LNCAP (cell line): ENCODE measurements at regions not wholly inside any gene's neighbourhood (a gene's known extent, or its start where the extent isn't known, plus 50 kb on each side); places are given as distances from the start of the nearest gene placed in this dataset.
A peak's percentile ranks its signal among the peaks of the same experiment; 100 is the strongest.

Experiments used
- CTCF ChIP-seq: fragments of 450-650 bp; IDR thresholded peaks from 2 replicates; pipeline ENCODE4 v1.5.1; 2017; ENCODE audit warnings: mild to moderate bottlenecking

- no peak for TF ChIP-seq CTCF
Observed at GRCh38 chr3:14266361-14266760, 87.7 kb downstream of the LSM3 start.

- TF ChIP-seq CTCF: no peak
Observed at GRCh38 chr3:14267976-14268375, 89.4 kb downstream of the LSM3 start.

- TF ChIP-seq CTCF: no peak
Observed at GRCh38 chr3:14268897-14269296, 90.3 kb downstream of the LSM3 start.

GRCh38 chr3:14273901-14274611, 95.4 kb downstream of the LSM3 start:
- no peak for TF ChIP-seq CTCF

- no peak for TF ChIP-seq CTCF
Observed at GRCh38 chr3:14274612-14274936, 96.0 kb downstream of the LSM3 start.

- TF ChIP-seq CTCF: 0 out of 2 replicates have a peak, but pooled peaks have one; percentile 17
Observed at GRCh38 chr3:14274999-14275961, 96.7 kb downstream of the LSM3 start.

- TF ChIP-seq CTCF: no peak
Observed at GRCh38 chr3:14275962-14276909, 97.6 kb downstream of the LSM3 start.
